Naive thymus-derived CD8-positive, alpha-beta T cell (primary cell): ENCODE measurements at regions not wholly inside any gene's neighbourhood (a gene's known extent, or its start where the extent isn't known, plus 50 kb on each side); places are given as distances from the start of the nearest gene placed in this dataset.

Source experiments
- ATAC-seq, 2 donors: fragments of 150-1000 bp; cut with Tn5 transposase in 1 of 2; sonication (Bioruptor Pico), chemical (Tn5 transposase) in 1 of 2; 1 replicate in 1 of 2; 2 replicates in 1 of 2; pipeline ENCODE4 v1.10.0; 2021; ENCODE audit warnings: mild to moderate bottlenecking in 2 of 2, moderate library complexity in 2 of 2
- POLR2A ChIA-PET: fragments of 350-600 bp; sonication (Branson Sonifier 250); formaldehyde crosslinking; loops from one replicate; lab custom pipeline; 2021; ENCODE audit warnings: antibody characterized with exemption; lab: Charles Lee
- DNase-seq, 10 donors: peaks; one replicate each; pipeline versions ENCODE4 v3.0.0 to v3.0.0-alpha.2; 2020 to 2022
- H3K27ac Mint-ChIP-seq, 10 donors: one replicate each; pipeline ENCODE4 v1.8.0; 2020 to 2022; ENCODE audit warnings: mild to moderate bottlenecking in 10 of 10, mixed read lengths in 10 of 10, moderate library complexity in 4 of 10, inconsistent platforms in 1 of 10
- H3K27me3 Mint-ChIP-seq, 5 donors: one replicate each; pipeline ENCODE4 v1.8.0; 2021 to 2022; ENCODE audit warnings: mixed read lengths in 5 of 5
- H3K36me3 Mint-ChIP-seq, 3 donors: one replicate each; pipeline ENCODE4 v1.8.0; 2020 to 2022; ENCODE audit warnings: mixed read lengths in 3 of 3, mild to moderate bottlenecking in 2 of 3, inconsistent platforms in 1 of 3
- H3K4me1 Mint-ChIP-seq, 4 donors: one replicate each; pipeline ENCODE4 v1.8.0; 2021 to 2022; ENCODE audit warnings: mixed read lengths in 4 of 4
- H3K4me3 Mint-ChIP-seq, 10 donors: one replicate each; pipeline ENCODE4 v1.8.0; 2020 to 2022; ENCODE audit warnings: mild to moderate bottlenecking in 10 of 10, mixed read lengths in 10 of 10, moderate library complexity in 6 of 10, inconsistent platforms in 1 of 10
- H3K9me3 Mint-ChIP-seq, 9 donors: one replicate each; pipeline ENCODE4 v1.8.0; 2020 to 2022; ENCODE audit warnings: mixed read lengths in 9 of 9, mild to moderate bottlenecking in 3 of 9, inconsistent platforms in 1 of 9, moderate library complexity in 1 of 9

GRCh38 chr3:64464955-64465354 is 222.8 kb downstream of the ADAMTS9 start:
- Mint-ChIP-seq H3K4me3 (no peak overlapping the region), H3K9me3 (no peaks in the 10 kb centered on the region), H3K4me1 (peaks cover 2 to 10% (median 3%) of the 10 kb centered on the region in 4 donors), H3K27ac (no peak overlapping the region), H3K36me3 (no peaks in the 10 kb centered on the region), H3K27me3 (peaks cover 8 to 44% (median 29%) of the 10 kb centered on the region in 5 donors)
- POLR2A ChIA-PET: no interaction called here
- DNase-seq (no peak), ATAC-seq (no peak)

- Mint-ChIP-seq H3K27ac (peak overlapping the region in 1 of 10 donors; percentile 4), H3K27me3 (peaks cover 5 to 37% (median 27%) of the 10 kb centered on the region in 5 donors), H3K9me3 (no peaks in the 10 kb centered on the region), H3K4me3 (no peak overlapping the region), H3K4me1 (peaks cover 2 to 10% (median 3%) of the 10 kb centered on the region in 4 donors), H3K36me3 (no peaks in the 10 kb centered on the region)
- POLR2A ChIA-PET: no interaction called here
- ATAC-seq: no peak
- no peak for DNase-seq
Observed at GRCh38 chr3:64463981-64464380, 223.8 kb downstream of the ADAMTS9 start.

DNA sequence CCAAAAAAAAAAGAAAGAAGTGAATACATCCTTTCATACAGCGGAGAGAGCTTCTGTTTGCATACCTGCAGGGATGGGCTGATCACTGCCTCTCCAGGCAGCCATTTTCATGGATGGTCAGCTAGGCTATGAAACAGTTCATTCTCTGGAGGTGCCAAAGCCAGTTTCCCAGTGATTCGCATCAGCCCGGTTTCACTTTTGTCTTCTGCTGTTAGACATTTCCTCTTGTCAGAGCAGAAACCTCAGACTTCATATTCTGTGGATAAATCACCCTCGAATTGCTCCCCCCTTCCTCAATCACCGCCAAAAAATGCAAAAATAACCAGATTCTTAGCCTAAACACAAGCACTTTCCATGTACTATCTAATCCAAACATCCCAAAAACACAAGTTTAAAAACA is 225.6 kb downstream of the ADAMTS9 start:
- Mint-ChIP-seq H3K4me3 (peak overlapping the region in 1 of 10 donors; percentile 11), H3K27ac (no peak overlapping the region), H3K4me1 (peaks cover 2 to 10% (median 3%) of the 10 kb centered on the region in 4 donors), H3K27me3 (peaks cover 5 to 30% (median 24%) of the 10 kb centered on the region in 5 donors), H3K9me3 (no peaks in the 10 kb centered on the region), H3K36me3 (no peaks in the 10 kb centered on the region)
- DNase-seq (no peak), ATAC-seq (no peak)
- POLR2A ChIA-PET: no interaction called here

GRCh38 chr3:64460877-64461276 is 226.9 kb downstream of the ADAMTS9 start:
- Mint-ChIP-seq H3K27me3 (peaks cover 4 to 32% (median 21%) of the 10 kb centered on the region in 5 donors), H3K4me3 (no peak overlapping the region), H3K4me1 (peaks cover 2 to 10% (median 3%) of the 10 kb centered on the region in 4 donors), H3K36me3 (no peaks in the 10 kb centered on the region), H3K27ac (no peak overlapping the region), H3K9me3 (no peaks in the 10 kb centered on the region)
- DNase-seq: no peak
- POLR2A ChIA-PET: no interaction called here
- ATAC-seq: no peak

GRCh38 chr3:64460141-64460730 is 227.6 kb downstream of the ADAMTS9 start:
- POLR2A ChIA-PET: no interaction called here
- Mint-ChIP-seq H3K4me3 (no peak overlapping the region), H3K4me1 (peaks cover 2 to 10% (median 3%) of the 10 kb centered on the region in 4 donors), H3K27ac (no peak overlapping the region), H3K27me3 (peaks cover 3 to 30% (median 18%) of the 10 kb centered on the region in 5 donors), H3K36me3 (no peaks in the 10 kb centered on the region), H3K9me3 (no peaks in the 10 kb centered on the region)
- ATAC-seq (no peak), DNase-seq (no peak)

DNA sequence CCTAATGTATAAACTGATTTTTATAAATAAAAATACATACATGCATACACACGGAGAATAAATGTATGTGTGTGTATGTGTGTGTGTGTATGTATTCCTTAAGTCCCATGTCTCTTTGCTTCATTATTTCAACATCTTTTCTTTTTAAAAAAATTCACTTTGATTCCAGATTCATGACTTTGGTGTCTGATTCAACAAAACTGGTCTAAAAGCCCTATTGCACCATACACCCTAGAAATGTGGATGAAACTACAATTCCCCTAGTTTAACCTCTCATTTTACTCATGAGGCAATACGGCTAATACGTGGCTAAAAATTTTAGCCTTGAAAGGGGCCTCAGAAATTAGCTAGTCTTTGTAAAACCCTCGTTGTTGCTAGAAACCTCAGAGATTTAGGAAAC is 228.1 kb downstream of the ADAMTS9 start:
- Mint-ChIP-seq H3K4me1 (peaks cover 2 to 10% (median 3%) of the 10 kb centered on the region in 4 donors), H3K9me3 (no peaks in the 10 kb centered on the region), H3K4me3 (no peak overlapping the region), H3K27me3 (peaks cover 3 to 26% (median 13%) of the 10 kb centered on the region in 5 donors), H3K27ac (no peak overlapping the region), H3K36me3 (no peaks in the 10 kb centered on the region)
- POLR2A ChIA-PET: no interaction called here
- no peak for DNase-seq
- no peak for ATAC-seq

- Mint-ChIP-seq H3K4me3 (no peak overlapping the region), H3K36me3 (no peaks in the 10 kb centered on the region), H3K4me1 (peaks cover 2 to 8% (median 3%) of the 10 kb centered on the region in 4 donors), H3K27ac (no peak overlapping the region), H3K9me3 (no peaks in the 10 kb centered on the region), H3K27me3 (peaks cover 3 to 31% (median 12%) of the 10 kb centered on the region in 5 donors)
- POLR2A ChIA-PET: no interaction called here
- no peak for ATAC-seq
- no peak for DNase-seq
Observed at GRCh38 chr3:64457811-64458210, 230.0 kb downstream of the ADAMTS9 start.

DNA sequence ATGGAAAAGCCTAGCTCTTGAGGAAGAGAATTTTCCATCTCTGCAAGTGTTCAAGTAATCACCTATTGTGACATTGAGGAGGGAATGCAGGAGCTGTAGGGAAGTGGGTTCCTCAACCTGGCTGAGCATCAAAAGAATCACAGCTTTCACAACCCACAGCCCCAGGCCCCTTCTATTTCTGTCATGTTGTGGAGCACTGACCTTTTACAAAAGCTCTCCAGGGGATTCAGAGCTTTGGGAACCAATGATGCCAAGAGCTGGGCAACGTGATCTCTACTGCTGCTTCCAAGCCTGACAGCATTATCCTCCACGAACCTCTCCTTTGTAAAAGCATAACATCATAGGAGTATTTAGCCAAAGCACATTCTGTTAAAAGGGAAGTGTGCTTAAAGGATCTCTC is 231.1 kb downstream of the ADAMTS9 start:
- ATAC-seq (no peak), DNase-seq (no peak)
- no peak overlapping the region for H3K4me3 Mint-ChIP-seq
- H3K27ac Mint-ChIP-seq: no peak overlapping the region
- H3K27me3 Mint-ChIP-seq: peaks cover 3 to 40% (median 8%) of the 10 kb centered on the region in 5 donors
- H3K36me3 Mint-ChIP-seq: no peaks in the 10 kb centered on the region
- no peaks in the 10 kb centered on the region for H3K9me3 Mint-ChIP-seq
- POLR2A ChIA-PET: no interaction called here
- H3K4me1 Mint-ChIP-seq: no peaks in the 10 kb centered on the region

- DNase-seq (no peak), ATAC-seq (no peak)
- Mint-ChIP-seq H3K9me3 (no peaks in the 10 kb centered on the region), H3K27me3 (peaks cover 4 to 40% (median 5%) of the 10 kb centered on the region in 5 donors), H3K27ac (no peak overlapping the region), H3K4me3 (no peak overlapping the region), H3K36me3 (no peaks in the 10 kb centered on the region), H3K4me1 (no peaks in the 10 kb centered on the region)
- POLR2A ChIA-PET: no interaction called here
Observed at GRCh38 chr3:64455351-64455750, 230.1 kb upstream of the PRICKLE2 start.

- Mint-ChIP-seq H3K27me3 (peaks cover 4 to 38% (median 5%) of the 10 kb centered on the region in 5 donors), H3K36me3 (no peaks in the 10 kb centered on the region), H3K27ac (no peak overlapping the region), H3K9me3 (no peaks in the 10 kb centered on the region), H3K4me1 (no peaks in the 10 kb centered on the region), H3K4me3 (no peak overlapping the region)
- POLR2A ChIA-PET: no interaction called here
- no peak for DNase-seq
- ATAC-seq: no peak
Observed at GRCh38 chr3:64454768-64455167, 229.5 kb upstream of the PRICKLE2 start.

GRCh38 chr3:64454179-64454578 is 228.9 kb upstream of the PRICKLE2 start:
- POLR2A ChIA-PET: no interaction called here
- Mint-ChIP-seq H3K4me1 (no peaks in the 10 kb centered on the region), H3K4me3 (no peak overlapping the region), H3K9me3 (no peaks in the 10 kb centered on the region), H3K27me3 (peaks cover 4 to 42% (median 6%) of the 10 kb centered on the region in 5 donors), H3K36me3 (no peaks in the 10 kb centered on the region), H3K27ac (no peak overlapping the region)
- DNase-seq: no peak
- ATAC-seq: no peak

GRCh38 chr3:64451283-64452012 is 226.2 kb upstream of the PRICKLE2 start:
- H3K9me3 Mint-ChIP-seq: no peaks in the 10 kb centered on the region
- DNase-seq (no peak), ATAC-seq (no peak)
- H3K27me3 Mint-ChIP-seq: peaks cover 12 to 69% (median 25%) of the 10 kb centered on the region in 5 donors
- POLR2A ChIA-PET: no interaction called here
- H3K27ac Mint-ChIP-seq: no peak overlapping the region
- no peak overlapping the region for H3K4me3 Mint-ChIP-seq
- no peaks in the 10 kb centered on the region for H3K4me1 Mint-ChIP-seq
- no peaks in the 10 kb centered on the region for H3K36me3 Mint-ChIP-seq

DNA sequence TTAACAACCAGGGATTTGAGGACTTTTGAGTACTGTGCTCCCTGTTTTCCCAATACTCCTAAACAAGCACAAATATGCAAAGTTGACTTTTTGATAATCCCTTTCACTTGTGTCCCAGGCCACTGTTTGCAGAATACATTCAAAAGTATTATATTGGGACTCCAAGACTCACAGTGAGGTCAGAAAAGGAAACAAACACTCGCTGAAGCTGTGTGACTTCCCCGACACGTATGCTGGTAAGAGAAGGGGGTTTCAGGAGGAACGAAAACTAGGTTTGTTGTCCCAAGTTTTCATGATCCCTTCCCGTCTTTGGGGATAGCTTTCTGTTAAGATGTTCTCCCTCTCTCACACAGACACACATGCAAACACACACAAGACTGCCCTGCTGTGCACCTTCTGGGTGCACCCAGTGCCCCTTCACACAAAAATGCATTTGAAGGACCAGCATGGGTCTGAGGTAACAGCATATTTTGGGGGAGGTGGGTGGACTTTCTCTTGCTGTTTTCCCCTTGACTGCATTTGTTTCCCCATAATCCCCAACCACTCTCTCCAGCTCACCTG is 225.2 kb upstream of the PRICKLE2 start:
- Mint-ChIP-seq H3K9me3 (no peaks in the 10 kb centered on the region), H3K4me1 (peaks cover 0 to 7% (median under 1%) of the 10 kb centered on the region in 4 donors), H3K27ac (no peak overlapping the region), H3K4me3 (no peak overlapping the region), H3K36me3 (no peaks in the 10 kb centered on the region), H3K27me3 (peaks cover 20 to 69% (median 33%) of the 10 kb centered on the region in 5 donors)
- DNase-seq (no peak), ATAC-seq (no peak)
- POLR2A ChIA-PET: no interaction called here
